ENCODE measurements at regions not wholly inside any gene's neighbourhood (a gene's known extent, or its start where the extent isn't known, plus 50 kb on each side); places are given as distances from the start of the nearest gene placed in this dataset.

DNA sequence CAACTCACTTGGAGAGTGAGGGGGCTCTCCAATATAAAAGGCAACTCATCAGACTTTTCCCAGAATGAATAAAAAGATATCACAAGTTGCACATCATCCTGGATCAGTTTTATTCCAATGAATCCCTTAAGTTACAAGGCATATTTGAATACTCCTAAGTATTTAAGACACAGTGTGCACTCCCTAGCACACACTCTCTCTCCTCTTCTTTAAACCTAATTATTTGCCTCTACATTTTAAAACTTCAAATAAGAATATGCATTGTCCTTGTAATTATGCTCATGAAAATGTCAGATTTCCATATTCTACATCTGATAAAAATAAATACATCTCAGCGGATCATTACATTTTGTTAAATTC is 273.6 kb downstream of the ADGB start:
- no peak overlapping the region for H3K27ac ChIP-seq
- no peak for TF ChIP-seq POLR2A (IDR thresholded peaks at IDR 0.05)
- TF ChIP-seq, protein P1, sequence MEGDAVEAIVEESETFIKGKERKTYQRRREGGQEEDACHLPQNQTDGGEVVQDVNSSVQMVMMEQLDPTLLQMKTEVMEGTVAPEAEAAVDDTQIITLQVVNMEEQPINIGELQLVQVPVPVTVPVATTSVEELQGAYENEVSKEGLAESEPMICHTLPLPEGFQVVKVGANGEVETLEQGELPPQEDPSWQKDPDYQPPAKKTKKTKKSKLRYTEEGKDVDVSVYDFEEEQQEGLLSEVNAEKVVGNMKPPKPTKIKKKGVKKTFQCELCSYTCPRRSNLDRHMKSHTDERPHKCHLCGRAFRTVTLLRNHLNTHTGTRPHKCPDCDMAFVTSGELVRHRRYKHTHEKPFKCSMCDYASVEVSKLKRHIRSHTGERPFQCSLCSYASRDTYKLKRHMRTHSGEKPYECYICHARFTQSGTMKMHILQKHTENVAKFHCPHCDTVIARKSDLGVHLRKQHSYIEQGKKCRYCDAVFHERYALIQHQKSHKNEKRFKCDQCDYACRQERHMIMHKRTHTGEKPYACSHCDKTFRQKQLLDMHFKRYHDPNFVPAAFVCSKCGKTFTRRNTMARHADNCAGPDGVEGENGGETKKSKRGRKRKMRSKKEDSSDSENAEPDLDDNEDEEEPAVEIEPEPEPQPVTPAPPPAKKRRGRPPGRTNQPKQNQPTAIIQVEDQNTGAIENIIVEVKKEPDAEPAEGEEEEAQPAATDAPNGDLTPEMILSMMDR (IDR thresholded peaks at IDR 0.05) = no peak
- no peaks in the 10 kb centered on the region for H3K9me3 ChIP-seq
- intact Hi-C loops (cut with DNase I) = no loop called here
- no peaks in the 10 kb centered on the region for H3K36me3 ChIP-seq
- H3K27me3 ChIP-seq = no peaks in the 10 kb centered on the region
- 85 to 91% methylated on average over 1 of the region's 1 CpG for WGBS, 2 donors
- no peak for DNase-seq
- H3K4me3 ChIP-seq = no peak overlapping the region
- peaks cover 0 to 9% (median 0%) of the 10 kb centered on the region in 3 donors for H3K4me1 ChIP-seq

DNA sequence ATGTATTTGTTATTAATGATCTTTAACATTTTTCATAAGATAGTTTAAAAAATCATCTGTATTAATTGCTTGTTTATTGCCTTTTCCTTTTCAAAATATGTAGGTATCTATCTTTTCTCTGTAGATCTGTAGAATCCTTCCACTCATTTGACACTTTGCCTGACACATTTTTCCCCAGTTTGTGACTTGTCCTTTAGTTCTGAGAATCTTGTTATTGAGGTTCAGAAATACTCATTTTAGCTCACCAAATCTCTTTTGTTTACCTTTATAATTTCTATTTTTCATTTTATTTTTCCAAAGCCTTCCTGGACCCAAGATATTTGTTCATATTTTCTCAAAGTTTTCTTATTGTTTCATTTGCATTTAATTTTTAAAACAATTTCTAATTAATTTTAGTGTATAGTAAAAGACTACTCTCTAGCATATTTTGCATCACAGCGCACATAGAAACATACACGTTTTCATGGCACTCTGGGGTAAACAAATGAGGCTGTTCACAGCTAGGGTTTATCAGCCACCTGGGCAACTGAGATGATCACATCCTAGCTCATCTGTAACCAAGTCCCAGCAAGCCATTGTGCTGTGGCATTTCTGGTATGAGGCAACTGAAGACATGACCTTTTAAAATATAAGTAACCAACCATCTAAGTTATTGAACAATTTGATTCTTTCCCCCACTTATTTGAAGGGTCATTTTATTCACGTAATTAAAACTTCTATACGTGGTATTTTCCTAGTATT is 275.7 kb downstream of the ADGB start:
- no peaks in the 10 kb centered on the region for H3K9me3 ChIP-seq
- TF ChIP-seq POLR2A (IDR thresholded peaks at IDR 0.05) = no peak
- TF ChIP-seq, protein P1 (IDR thresholded peaks at IDR 0.05) = no peak
- H3K4me1 ChIP-seq = peaks cover 0 to 27% (median 0%) of the 10 kb centered on the region in 3 donors
- no peak overlapping the region for H3K4me3 ChIP-seq
- no peaks in the 10 kb centered on the region for H3K27me3 ChIP-seq
- WGBS, 2 donors = 82 to 90% methylated on average over 4 of the region's 4 CpGs
- no peak overlapping the region for H3K27ac ChIP-seq
- no peak for DNase-seq
- H3K36me3 ChIP-seq = no peaks in the 10 kb centered on the region
- intact Hi-C loops (cut with DNase I) = no loop called here

DNA sequence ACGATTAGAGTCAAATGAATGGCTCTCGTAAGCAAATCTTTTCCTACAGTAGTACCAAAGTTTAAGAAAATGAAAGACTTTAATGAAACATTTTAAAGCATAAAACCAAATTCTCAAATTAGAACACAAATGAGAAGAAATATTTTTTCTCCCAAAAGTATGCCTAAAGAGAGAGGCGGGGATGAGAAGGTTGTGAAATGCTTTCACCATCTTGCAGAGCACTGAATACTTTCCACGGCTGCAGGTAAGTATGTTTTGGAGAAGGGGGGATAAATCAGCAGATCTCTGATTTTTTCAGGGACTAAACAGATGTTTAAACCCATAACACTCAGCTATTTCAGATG is 277.1 kb downstream of the ADGB start:
- intact Hi-C loops (cut with DNase I) = no loop called here
- no peak for DNase-seq
- no peak overlapping the region for H3K4me3 ChIP-seq
- H3K4me1 ChIP-seq = peaks cover 0 to 31% (median 0%) of the 10 kb centered on the region in 3 donors
- no peaks in the 10 kb centered on the region for H3K36me3 ChIP-seq
- no peaks in the 10 kb centered on the region for H3K27me3 ChIP-seq
- WGBS, 2 donors = 83 to 95% methylated on average over 4 of the region's 4 CpGs
- H3K27ac ChIP-seq = no peak overlapping the region
- TF ChIP-seq, protein P1 (IDR thresholded peaks at IDR 0.05) = no peak
- no peak for TF ChIP-seq POLR2A (IDR thresholded peaks at IDR 0.05)
- H3K9me3 ChIP-seq = no peaks in the 10 kb centered on the region

DNA sequence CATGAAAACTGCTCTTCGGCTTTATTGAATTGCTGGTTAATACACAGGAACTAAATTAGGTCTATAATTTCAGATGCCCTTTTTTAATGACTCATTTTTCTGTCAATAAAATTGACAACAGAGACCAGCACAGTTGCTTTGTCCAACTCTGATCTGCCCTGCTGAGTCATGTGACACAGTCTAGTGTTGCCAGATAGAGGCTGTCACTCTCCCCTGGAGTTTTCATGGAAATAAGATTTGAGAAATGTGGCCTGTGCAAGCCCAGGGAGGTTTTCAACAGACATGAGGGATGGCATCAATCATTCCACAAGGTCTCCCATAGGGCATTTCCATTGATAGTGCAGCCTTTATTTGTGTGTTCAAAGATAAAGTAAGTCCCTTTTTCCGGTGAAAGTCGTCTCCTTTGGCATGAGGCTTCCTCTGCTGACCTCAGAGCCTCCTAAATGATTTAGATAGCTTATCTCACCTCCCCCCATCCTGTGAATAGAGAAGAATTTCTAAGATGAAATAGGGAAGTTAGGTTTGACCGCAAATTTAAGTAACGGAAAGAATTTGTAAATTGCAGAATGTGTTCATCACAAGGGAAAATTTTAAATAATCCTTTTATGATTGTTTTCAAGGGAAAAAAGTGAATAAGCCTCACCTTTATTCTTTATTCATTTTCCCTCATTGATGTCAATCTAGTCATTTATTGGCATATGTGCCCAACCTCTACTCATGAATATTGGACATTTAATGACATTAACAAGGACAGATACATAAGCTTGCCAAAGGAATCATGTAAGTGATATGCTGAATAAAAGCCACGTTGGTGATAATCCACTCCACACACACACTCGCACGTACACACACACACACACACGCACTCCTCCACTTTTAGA is 277.7 kb downstream of the ADGB start:
- DNase-seq = no peak
- TF ChIP-seq POLR2A (IDR thresholded peaks at IDR 0.05) = no peak
- TF ChIP-seq, protein P1 (IDR thresholded peaks at IDR 0.05) = no peak

More for the DNA sequence above, 277.7 kb downstream of the ADGB start:
- Histone ChIP-seq H3K4me3 (no peak overlapping the region), H3K36me3 (no peaks in the 10 kb centered on the region), H3K9me3 (no peaks in the 10 kb centered on the region), H3K27ac (no peak overlapping the region), H3K4me1 (peaks cover 0 to 31% (median 0%) of the 10 kb centered on the region in 3 donors), H3K27me3 (no peaks in the 10 kb centered on the region)
- 69 to 70% methylated on average over 9 of the region's 9 CpGs for WGBS, 2 donors
- intact Hi-C loops (cut with DNase I) = no loop called here

Measured in esophagus squamous epithelium (tissue), 5 donors.